Uterus (tissue), 2 donors: ENCODE measurements at regions not wholly inside any gene's neighbourhood (a gene's known extent, or its start where the extent isn't known, plus 50 kb on each side); places are given as distances from the start of the nearest gene placed in this dataset.

ENCODE experiments used
- CTCF ChIP-seq, 4 experiments: fragments of 200-600 bp in 2 of 4; fragments of 450-650 bp in 2 of 4; sonication (generic) in 2 of 4; IDR thresholded peaks; one replicate each; pipeline ENCODE4 v1.5.1; 2016 to 2019; ENCODE audit warnings: antibody characterized with exemption in 4 of 4, mild to moderate bottlenecking in 2 of 4, moderate library complexity in 1 of 4
- POLR2A ChIP-seq, 2 donors: fragments of 450-650 bp; IDR thresholded peaks; one replicate each; pipeline ENCODE4 v1.6.1; 2016; ENCODE audit warnings: antibody characterized with exemption in 2 of 2, mild to moderate bottlenecking in 1 of 2, moderate library complexity in 1 of 2

GRCh38 chr2:201961401-201961800 lies 72.3 kb upstream of the FZD7 start:
- TF ChIP-seq POLR2A (IDR thresholded peaks at IDR 0.05) (no peak), CTCF (IDR thresholded peaks at IDR 0.05) (no peak)
